ENCODE measurements at regions not wholly inside any gene's neighbourhood (a gene's known extent, or its start where the extent isn't known, plus 50 kb on each side); places are given as distances from the start of the nearest gene placed in this dataset.

DNA sequence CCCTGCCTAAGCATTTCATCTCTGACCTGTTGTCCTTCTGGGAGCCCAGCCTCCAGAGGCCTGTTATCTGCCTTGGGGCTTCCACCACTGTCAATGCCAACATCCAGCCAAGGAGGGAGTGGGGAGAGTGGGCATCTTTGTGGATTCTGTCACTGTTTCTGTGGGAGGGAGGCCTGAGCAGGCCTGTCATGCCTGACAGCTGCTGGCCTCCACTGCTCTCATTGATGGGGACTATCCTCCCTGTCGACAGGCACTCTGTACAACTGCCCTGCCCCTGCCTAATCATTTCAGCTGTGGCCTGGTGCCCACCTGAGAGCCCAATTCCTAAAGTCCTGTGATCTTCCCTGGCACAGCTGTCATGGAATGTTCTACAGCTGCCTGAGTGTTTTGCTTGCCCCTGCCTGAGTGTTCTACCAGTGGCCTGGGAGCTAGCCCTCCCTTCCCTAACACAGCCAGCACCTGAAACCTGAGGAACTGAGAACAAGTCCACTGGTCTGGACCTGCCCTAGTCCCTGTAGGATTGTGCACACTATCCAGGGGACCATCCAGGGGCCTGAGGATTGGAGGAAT is 145.3 kb downstream of the FAM83B start:
- TF ChIP-seq, protein P1, sequence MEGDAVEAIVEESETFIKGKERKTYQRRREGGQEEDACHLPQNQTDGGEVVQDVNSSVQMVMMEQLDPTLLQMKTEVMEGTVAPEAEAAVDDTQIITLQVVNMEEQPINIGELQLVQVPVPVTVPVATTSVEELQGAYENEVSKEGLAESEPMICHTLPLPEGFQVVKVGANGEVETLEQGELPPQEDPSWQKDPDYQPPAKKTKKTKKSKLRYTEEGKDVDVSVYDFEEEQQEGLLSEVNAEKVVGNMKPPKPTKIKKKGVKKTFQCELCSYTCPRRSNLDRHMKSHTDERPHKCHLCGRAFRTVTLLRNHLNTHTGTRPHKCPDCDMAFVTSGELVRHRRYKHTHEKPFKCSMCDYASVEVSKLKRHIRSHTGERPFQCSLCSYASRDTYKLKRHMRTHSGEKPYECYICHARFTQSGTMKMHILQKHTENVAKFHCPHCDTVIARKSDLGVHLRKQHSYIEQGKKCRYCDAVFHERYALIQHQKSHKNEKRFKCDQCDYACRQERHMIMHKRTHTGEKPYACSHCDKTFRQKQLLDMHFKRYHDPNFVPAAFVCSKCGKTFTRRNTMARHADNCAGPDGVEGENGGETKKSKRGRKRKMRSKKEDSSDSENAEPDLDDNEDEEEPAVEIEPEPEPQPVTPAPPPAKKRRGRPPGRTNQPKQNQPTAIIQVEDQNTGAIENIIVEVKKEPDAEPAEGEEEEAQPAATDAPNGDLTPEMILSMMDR (IDR thresholded peaks at IDR 0.05), result no peak
- Histone ChIP-seq H3K36me3 (ENCODE audit: low read depth) (no peaks in the 10 kb centered on the region), H3K4me3 (no peak overlapping the region), H3K4me1 (ENCODE audit: low read depth) (peaks cover 4% of the 10 kb centered on the region), H3K9me3 (peaks cover under 1% of the 10 kb centered on the region)
- no peak for ATAC-seq
- DNase-seq, result no peak
- intact Hi-C loops (cut with DNase I, micrococcal nuclease), result no loop called here

DNA sequence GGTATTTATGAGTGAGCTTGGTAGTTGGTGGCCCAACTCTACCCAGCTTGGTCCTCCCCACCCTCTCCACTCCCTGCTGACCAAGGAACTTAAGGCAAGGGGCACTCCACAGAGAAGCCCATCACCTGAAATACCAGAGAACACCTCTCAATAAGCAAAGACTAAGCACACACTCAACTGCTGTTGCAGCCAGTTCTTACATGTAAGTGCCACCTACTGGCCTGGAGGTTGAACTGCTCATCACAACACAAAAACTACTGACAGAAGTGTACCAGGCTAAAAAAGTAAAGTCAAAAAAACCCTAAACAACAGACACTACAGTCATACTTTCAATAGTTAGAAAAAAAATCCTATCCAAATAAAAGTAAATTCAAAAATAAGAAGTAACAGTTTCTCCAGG is 146.2 kb downstream of the FAM83B start:
- H3K9me3 ChIP-seq, result no peaks in the 10 kb centered on the region
- H3K4me1 ChIP-seq (ENCODE audit: low read depth), result peaks cover 4% of the 10 kb centered on the region
- TF ChIP-seq, protein P1 (IDR thresholded peaks at IDR 0.05), result no peak
- H3K4me3 ChIP-seq, result no peak overlapping the region
- no peaks in the 10 kb centered on the region for H3K36me3 ChIP-seq (ENCODE audit: low read depth)
- intact Hi-C loops (cut with DNase I, micrococcal nuclease), result no loop called here
- no peak for DNase-seq
- ATAC-seq, result peak; percentile 23

GRCh38 chr6:54993294-54993693 is 146.7 kb downstream of the FAM83B start:
- Histone ChIP-seq H3K4me1 (ENCODE audit: low read depth) (peaks cover 4% of the 10 kb centered on the region), H3K4me3 (no peak overlapping the region), H3K36me3 (ENCODE audit: low read depth) (no peaks in the 10 kb centered on the region), H3K9me3 (no peaks in the 10 kb centered on the region)
- TF ChIP-seq, protein P1 (IDR thresholded peaks at IDR 0.05), result no peak
- intact Hi-C loops (cut with DNase I, micrococcal nuclease), result no loop called here
- ATAC-seq (no peak), DNase-seq (no peak)

DNA sequence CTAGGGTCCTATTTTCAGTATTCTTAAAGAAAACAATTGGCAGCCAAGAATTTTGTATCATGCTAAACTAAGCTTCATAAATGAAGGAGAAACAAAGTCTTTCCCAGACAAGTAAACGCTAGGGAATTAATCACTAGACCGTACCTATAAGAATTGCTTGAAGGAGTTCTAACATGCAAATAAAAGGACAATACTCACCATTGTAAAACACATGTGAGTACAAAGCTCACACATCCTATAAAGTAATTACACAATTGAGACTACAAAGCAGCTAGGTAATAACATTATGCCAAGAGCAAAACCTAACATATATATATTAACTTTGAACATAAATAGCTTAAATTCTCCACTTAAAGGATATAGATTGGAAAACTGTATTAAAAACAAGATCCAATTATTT is 147.4 kb downstream of the FAM83B start:
- Histone ChIP-seq H3K36me3 (ENCODE audit: low read depth) (no peaks in the 10 kb centered on the region), H3K9me3 (no peaks in the 10 kb centered on the region), H3K4me3 (no peak overlapping the region), H3K4me1 (ENCODE audit: low read depth) (peaks cover 4% of the 10 kb centered on the region)
- no peak for DNase-seq
- peak; percentile 91 for ATAC-seq
- TF ChIP-seq, protein P1 (IDR thresholded peaks at IDR 0.05), result no peak
- intact Hi-C loops (cut with DNase I, micrococcal nuclease), result no loop called here

GRCh38 chr6:54998576-54998975 is 152.0 kb downstream of the FAM83B start:
- H3K36me3 ChIP-seq (ENCODE audit: low read depth), result no peaks in the 10 kb centered on the region
- intact Hi-C loops (cut with DNase I, micrococcal nuclease), result no loop called here
- no peaks in the 10 kb centered on the region for H3K9me3 ChIP-seq
- ATAC-seq, result no peak
- TF ChIP-seq, protein P1 (IDR thresholded peaks at IDR 0.05), result no peak
- no peak overlapping the region for H3K4me3 ChIP-seq
- no peak for DNase-seq
- peaks cover 1% of the 10 kb centered on the region for H3K4me1 ChIP-seq (ENCODE audit: low read depth)

Measured in mucosa of descending colon (tissue), 3 donors.